GM21529 (cell line): ENCODE measurements at regions not wholly inside any gene's neighbourhood (a gene's known extent, or its start where the extent isn't known, plus 50 kb on each side); places are given as distances from the start of the nearest gene placed in this dataset.

Source experiments
- ATAC-seq: cut with Tn5 transposase; IDR thresholded peaks from one replicate; pipeline ENCODE4 v1.9.1; 2021; ENCODE audit not compliant: unreplicated experiment

GRCh38 chr5:54695198-54695966 is 177.8 kb downstream of the SNX18 start:
- ATAC-seq = no peak

- ATAC-seq = no peak
Observed at GRCh38 chr5:54693936-54694657, 176.5 kb downstream of the SNX18 start.

- ATAC-seq = no peak
Observed at GRCh38 chr5:54692631-54693030, 175.1 kb downstream of the SNX18 start.

GRCh38 chr5:54691656-54692055 is 174.1 kb downstream of the SNX18 start:
- ATAC-seq = no peak

- ATAC-seq = no peak
Observed at GRCh38 chr5:54689411-54690251, 172.1 kb downstream of the SNX18 start.

GRCh38 chr5:54680998-54681397 is 163.4 kb downstream of the SNX18 start:
- no peak for ATAC-seq

- ATAC-seq = no peak
Observed at GRCh38 chr5:54679686-54680085, 162.1 kb downstream of the SNX18 start.

- ATAC-seq = no peak
Observed at GRCh38 chr5:54678737-54679136, 161.2 kb downstream of the SNX18 start.

GRCh38 chr5:54676481-54677340 is 159.2 kb downstream of the SNX18 start:
- no peak for ATAC-seq

GRCh38 chr5:54673523-54674225 is 156.1 kb downstream of the SNX18 start:
- peak; percentile 69 for ATAC-seq

- no peak for ATAC-seq
Observed at GRCh38 chr5:54672871-54673270, 155.3 kb downstream of the SNX18 start.

- ATAC-seq = no peak
Observed at GRCh38 chr5:54671681-54672080, 154.1 kb downstream of the SNX18 start.

GRCh38 chr5:54671111-54671531 is 153.6 kb downstream of the SNX18 start:
- ATAC-seq = no peak

- ATAC-seq = no peak
Observed at GRCh38 chr5:54670281-54670680, 152.7 kb downstream of the SNX18 start.

GRCh38 chr5:54669845-54670244 is 152.3 kb downstream of the SNX18 start:
- ATAC-seq = no peak

GRCh38 chr5:54669285-54669684 is 151.7 kb downstream of the SNX18 start:
- ATAC-seq = no peak

- no peak for ATAC-seq
Observed at GRCh38 chr5:54668096-54668495, 150.5 kb downstream of the SNX18 start.

- ATAC-seq = no peak
Observed at GRCh38 chr5:54667136-54667535, 149.6 kb downstream of the SNX18 start.

- no peak for ATAC-seq
Observed at GRCh38 chr5:54663866-54664265, 146.3 kb downstream of the SNX18 start.

- ATAC-seq = no peak
Observed at GRCh38 chr5:54661111-54661510, 143.6 kb downstream of the SNX18 start.
